ENCODE measurements at regions not wholly inside any gene's neighbourhood (a gene's known extent, or its start where the extent isn't known, plus 50 kb on each side); places are given as distances from the start of the nearest gene placed in this dataset.
A peak's percentile ranks its signal among the peaks of the same experiment; 100 is the strongest.

DNA sequence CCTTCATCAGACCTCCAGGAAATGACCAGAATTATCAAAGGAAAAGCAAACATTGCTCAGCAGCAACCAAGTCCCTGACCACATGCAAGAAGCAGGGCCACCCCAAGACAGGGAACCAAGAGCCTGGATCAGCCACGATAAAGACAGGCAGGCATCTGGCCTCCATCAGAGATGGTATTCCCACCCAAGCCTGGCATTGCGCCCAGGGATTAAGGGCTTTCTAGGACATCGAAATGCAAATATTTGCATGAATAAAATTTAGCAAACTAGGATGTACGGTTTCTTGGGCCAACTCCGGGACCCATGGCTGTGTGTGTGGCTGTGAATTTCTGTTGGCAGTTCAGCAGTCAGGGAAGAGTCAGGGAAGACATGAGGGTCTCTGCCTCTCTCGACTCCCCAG lies 241.4 kb upstream of the DYNLRB2 start:
- H3K4me2 ChIP-seq (ENCODE audit: low read length) = peak overlapping the region; percentile 1
- no peaks in the 10 kb centered on the region for H3K9me3 ChIP-seq (replicated peaks; ENCODE audit: low read length)
- H3K36me3 ChIP-seq (ENCODE audit: insufficient read depth, low read length) = no peaks in the 10 kb centered on the region
- H3K9ac ChIP-seq (ENCODE audit: low read depth, low read length) = no peak overlapping the region
- peaks cover 35% of the 10 kb centered on the region for H3K4me1 ChIP-seq (ENCODE audit: control insufficient read depth, insufficient read depth, low read length)
- H3K4me3 ChIP-seq (ENCODE audit: low read length) = no peak overlapping the region
- no peaks in the 10 kb centered on the region for H3K27me3 ChIP-seq (ENCODE audit: control insufficient read depth, insufficient read depth, low read length)

DNA sequence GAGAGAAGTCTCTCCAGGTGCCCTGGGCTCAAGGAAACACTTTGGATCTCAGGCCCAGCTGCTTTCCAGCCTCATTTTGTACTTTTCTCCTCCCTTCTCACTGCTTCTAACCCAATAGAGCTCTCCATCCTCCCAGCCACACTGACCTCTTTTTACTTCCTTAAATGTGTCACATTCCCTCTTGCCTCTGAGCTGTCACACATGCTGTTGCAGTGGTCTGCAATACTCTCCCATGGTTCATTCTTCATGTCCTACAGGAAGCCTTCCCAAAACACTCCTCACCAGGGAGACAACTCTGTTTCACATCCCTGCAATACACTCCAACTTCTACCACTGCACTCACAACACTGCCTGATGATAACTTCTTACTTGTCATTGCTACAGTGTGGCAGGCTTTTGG lies 242.1 kb upstream of the DYNLRB2 start:
- H3K4me3 ChIP-seq (ENCODE audit: low read length) = no peak overlapping the region
- H3K36me3 ChIP-seq (ENCODE audit: insufficient read depth, low read length) = no peaks in the 10 kb centered on the region
- H3K4me1 ChIP-seq (ENCODE audit: control insufficient read depth, insufficient read depth, low read length) = peaks cover 35% of the 10 kb centered on the region
- H3K9me3 ChIP-seq (replicated peaks; ENCODE audit: low read length) = no peaks in the 10 kb centered on the region
- no peak overlapping the region for H3K4me2 ChIP-seq (ENCODE audit: low read length)
- no peaks in the 10 kb centered on the region for H3K27me3 ChIP-seq (ENCODE audit: control insufficient read depth, insufficient read depth, low read length)
- H3K9ac ChIP-seq (ENCODE audit: low read depth, low read length) = no peak overlapping the region

DNA sequence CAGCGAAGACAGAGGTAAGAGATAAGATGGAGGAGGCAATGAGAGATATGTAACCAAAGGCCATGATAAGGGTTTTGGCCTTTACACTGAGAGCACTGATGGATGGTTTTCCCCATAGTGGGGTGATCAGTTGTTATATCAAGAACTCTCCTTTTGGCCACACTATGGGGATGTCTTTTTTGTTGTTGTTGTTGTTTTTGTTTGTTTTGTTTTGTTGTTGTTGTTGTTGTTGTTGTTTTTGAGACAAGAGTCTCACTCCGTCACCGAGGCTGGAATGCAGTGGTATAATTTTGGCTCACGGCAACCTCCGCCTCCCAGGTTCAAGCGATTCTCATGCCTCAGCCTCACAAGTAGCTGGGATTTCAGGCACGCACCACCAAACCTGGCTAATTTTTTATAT lies 244.8 kb upstream of the DYNLRB2 start:
- Histone ChIP-seq H3K9me3 (replicated peaks; ENCODE audit: low read length) (no peaks in the 10 kb centered on the region), H3K4me3 (ENCODE audit: low read length) (no peak overlapping the region), H3K4me2 (ENCODE audit: low read length) (no peak overlapping the region), H3K9ac (ENCODE audit: low read depth, low read length) (no peak overlapping the region), H3K27me3 (ENCODE audit: control insufficient read depth, insufficient read depth, low read length) (no peaks in the 10 kb centered on the region), H3K4me1 (ENCODE audit: control insufficient read depth, insufficient read depth, low read length) (peaks cover 26% of the 10 kb centered on the region), H3K36me3 (ENCODE audit: insufficient read depth, low read length) (no peaks in the 10 kb centered on the region)

DNA sequence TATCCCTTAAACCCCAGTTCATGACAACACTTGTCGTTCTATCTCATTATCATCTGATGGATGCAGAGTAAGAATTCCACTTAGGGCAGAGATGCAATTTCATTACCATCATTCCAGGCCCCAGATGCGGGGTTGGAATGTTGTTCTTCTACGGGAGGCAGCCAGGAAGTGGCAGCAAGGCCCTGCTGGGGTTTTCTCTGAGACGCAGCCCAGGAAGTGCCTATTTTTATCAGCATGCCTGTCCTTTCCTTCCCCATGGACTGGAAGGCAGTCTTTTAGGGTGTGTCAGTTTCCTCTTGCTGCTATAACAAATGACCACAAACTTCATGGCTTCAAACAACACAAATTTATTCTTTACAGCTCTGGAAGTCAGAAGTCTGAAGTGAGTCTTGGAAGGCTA lies 246.6 kb upstream of the DYNLRB2 start:
- Histone ChIP-seq H3K36me3 (ENCODE audit: insufficient read depth, low read length) (no peaks in the 10 kb centered on the region), H3K4me2 (ENCODE audit: low read length) (no peak overlapping the region), H3K9ac (ENCODE audit: low read depth, low read length) (no peak overlapping the region), H3K27me3 (ENCODE audit: control insufficient read depth, insufficient read depth, low read length) (no peaks in the 10 kb centered on the region), H3K4me1 (ENCODE audit: control insufficient read depth, insufficient read depth, low read length) (peaks cover 8% of the 10 kb centered on the region), H3K4me3 (ENCODE audit: low read length) (no peak overlapping the region), H3K9me3 (replicated peaks; ENCODE audit: low read length) (no peaks in the 10 kb centered on the region)

DNA sequence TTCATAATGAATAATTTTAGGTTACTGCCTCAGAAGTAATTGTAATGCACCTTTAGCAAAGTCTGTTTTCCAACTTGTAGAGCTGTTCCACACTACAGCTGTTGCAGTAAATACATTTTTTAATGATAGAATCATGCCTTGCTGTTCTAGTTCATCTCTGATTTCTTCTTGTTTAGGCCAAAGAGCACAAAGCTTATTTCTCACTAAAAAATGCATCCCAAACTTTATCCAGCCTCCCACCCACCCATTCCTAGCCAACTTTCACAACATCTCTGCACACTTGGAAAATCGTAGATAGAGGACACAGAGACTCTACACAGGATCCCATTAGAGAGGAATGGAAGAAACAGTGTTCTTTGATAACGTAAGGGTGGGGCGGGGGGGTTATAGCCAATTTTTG lies 252.2 kb upstream of the DYNLRB2 start:
- no peak overlapping the region for H3K4me3 ChIP-seq (ENCODE audit: low read length)
- H3K9me3 ChIP-seq (replicated peaks; ENCODE audit: low read length) = no peaks in the 10 kb centered on the region
- H3K4me1 ChIP-seq (ENCODE audit: control insufficient read depth, insufficient read depth, low read length) = peaks cover 40% of the 10 kb centered on the region
- no peaks in the 10 kb centered on the region for H3K27me3 ChIP-seq (ENCODE audit: control insufficient read depth, insufficient read depth, low read length)
- H3K9ac ChIP-seq (ENCODE audit: low read depth, low read length) = no peak overlapping the region
- no peak overlapping the region for H3K4me2 ChIP-seq (ENCODE audit: low read length)
- no peaks in the 10 kb centered on the region for H3K36me3 ChIP-seq (ENCODE audit: insufficient read depth, low read length)

DNA sequence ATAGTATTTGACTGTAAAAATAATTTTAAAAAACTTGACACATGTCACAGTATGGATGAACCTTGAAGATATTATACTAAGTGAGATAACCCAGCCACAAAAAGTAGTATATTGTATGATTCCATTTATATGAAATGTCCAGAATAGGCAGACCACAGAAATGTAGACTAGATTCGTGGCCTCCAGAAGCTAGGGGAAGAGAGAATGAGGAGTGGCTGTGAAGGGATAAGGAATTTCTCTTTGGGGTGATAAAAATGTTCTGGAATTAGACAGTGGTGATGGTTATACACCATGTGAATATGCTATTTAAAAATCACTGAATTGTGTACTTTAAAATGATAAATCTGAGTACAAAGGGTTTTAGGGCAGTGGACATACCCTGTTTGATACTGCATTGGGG lies 253.1 kb upstream of the DYNLRB2 start:
- no peak overlapping the region for H3K4me2 ChIP-seq (ENCODE audit: low read length)
- H3K9me3 ChIP-seq (replicated peaks; ENCODE audit: low read length) = no peaks in the 10 kb centered on the region
- H3K9ac ChIP-seq (ENCODE audit: low read depth, low read length) = no peak overlapping the region
- no peaks in the 10 kb centered on the region for H3K27me3 ChIP-seq (ENCODE audit: control insufficient read depth, insufficient read depth, low read length)
- no peak overlapping the region for H3K4me3 ChIP-seq (ENCODE audit: low read length)
- H3K4me1 ChIP-seq (ENCODE audit: control insufficient read depth, insufficient read depth, low read length) = peaks cover 46% of the 10 kb centered on the region
- no peaks in the 10 kb centered on the region for H3K36me3 ChIP-seq (ENCODE audit: insufficient read depth, low read length)

DNA sequence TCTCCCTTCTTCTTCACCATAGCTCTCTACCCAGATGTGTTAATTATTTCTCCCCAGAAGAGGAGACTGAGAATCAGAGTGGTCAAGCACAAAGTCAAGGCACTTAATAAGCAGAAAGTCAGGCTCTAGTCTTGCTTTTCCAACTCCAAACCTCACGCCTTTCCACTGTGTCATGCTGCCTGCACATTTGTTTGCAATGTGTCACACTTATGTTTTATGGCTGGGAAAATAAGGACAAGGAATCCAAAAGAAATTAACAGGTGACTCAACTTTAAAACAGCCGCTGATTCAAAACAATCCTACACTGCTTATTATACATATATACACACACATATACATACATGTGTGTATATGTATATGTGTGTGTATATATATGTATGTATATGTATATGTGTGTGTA lies 255.7 kb upstream of the DYNLRB2 start:
- Histone ChIP-seq H3K9me3 (replicated peaks; ENCODE audit: low read length) (no peaks in the 10 kb centered on the region), H3K9ac (ENCODE audit: low read depth, low read length) (peak overlapping the region; percentile 57), H3K4me1 (ENCODE audit: control insufficient read depth, insufficient read depth, low read length) (peaks cover 46% of the 10 kb centered on the region), H3K4me3 (ENCODE audit: low read length) (no peak overlapping the region), H3K4me2 (ENCODE audit: low read length) (peak overlapping the region; percentile 49), H3K27me3 (ENCODE audit: control insufficient read depth, insufficient read depth, low read length) (no peaks in the 10 kb centered on the region), H3K36me3 (ENCODE audit: insufficient read depth, low read length) (no peaks in the 10 kb centered on the region)

DNA sequence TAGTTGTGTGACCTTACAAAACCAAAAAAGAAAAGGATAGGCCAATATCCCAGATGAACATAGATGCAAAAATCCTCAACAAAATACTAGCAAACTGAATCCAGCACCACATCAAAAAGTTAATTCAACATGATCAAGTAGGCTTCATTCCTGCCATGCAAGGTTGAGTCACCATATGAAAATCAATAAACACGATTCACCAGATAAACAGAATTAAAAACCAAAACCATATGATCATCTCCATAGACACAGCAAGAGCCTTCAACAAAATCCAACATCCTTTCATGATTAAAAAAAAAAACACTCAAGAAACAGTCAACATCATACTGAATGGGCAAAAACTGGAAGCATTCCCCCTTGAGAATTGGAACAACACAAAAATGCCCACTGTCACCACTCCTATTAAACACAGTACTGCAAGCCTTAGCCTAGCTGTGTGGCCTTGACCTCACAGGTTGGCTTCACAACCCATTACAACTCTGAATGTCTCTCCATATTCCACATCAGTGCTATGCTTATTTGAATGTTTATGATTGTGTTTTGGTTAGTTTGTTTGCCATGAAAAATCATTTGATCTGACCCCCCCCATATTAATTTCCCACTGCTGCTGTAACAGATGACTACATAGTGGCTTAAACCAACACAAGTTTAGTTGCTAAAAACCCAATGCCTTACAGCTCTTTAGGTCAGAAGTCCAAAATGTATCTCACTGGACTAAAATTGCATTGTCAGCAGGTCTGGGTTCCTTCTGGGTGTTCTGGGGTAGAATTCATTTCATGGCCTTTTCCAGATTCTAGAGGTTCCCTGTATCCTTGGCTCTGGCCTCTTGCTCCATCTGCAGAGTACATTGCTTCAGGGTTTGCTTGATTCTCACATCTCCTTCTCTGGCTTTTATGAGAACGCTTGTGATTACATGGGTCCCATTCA lies 257.1 kb upstream of the DYNLRB2 start:
- H3K4me3 ChIP-seq (ENCODE audit: low read length) = no peak overlapping the region
- no peaks in the 10 kb centered on the region for H3K9me3 ChIP-seq (replicated peaks; ENCODE audit: low read length)
- H3K27me3 ChIP-seq (ENCODE audit: control insufficient read depth, insufficient read depth, low read length) = no peaks in the 10 kb centered on the region
- peaks cover 42% of the 10 kb centered on the region for H3K4me1 ChIP-seq (ENCODE audit: control insufficient read depth, insufficient read depth, low read length)
- H3K9ac ChIP-seq (ENCODE audit: low read depth, low read length) = no peak overlapping the region
- no peaks in the 10 kb centered on the region for H3K36me3 ChIP-seq (ENCODE audit: insufficient read depth, low read length)
- H3K4me2 ChIP-seq (ENCODE audit: low read length) = no peak overlapping the region

DNA sequence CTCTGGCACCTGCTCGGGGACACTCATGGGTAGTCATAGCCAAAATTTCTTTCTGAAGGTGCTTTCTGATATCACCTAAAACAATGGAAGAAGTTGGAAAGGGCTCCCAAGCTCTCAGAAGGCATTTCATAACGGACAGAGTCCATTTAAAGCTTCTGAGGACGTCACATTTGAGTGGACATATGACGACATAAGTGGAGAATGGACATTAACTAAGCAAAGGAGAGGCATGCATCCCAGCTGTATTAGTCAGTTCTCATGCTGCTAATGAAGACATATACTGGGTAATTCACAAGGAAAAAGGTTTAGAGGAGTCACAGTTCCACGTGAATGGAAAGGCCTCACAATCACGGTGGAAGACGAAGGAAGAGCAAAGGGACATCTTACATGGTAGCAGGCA lies 260.2 kb upstream of the DYNLRB2 start:
- H3K9ac ChIP-seq (ENCODE audit: low read depth, low read length) = no peak overlapping the region
- H3K4me2 ChIP-seq (ENCODE audit: low read length) = no peak overlapping the region
- H3K27me3 ChIP-seq (ENCODE audit: control insufficient read depth, insufficient read depth, low read length) = no peaks in the 10 kb centered on the region
- H3K36me3 ChIP-seq (ENCODE audit: insufficient read depth, low read length) = no peaks in the 10 kb centered on the region
- H3K4me1 ChIP-seq (ENCODE audit: control insufficient read depth, insufficient read depth, low read length) = peaks cover 32% of the 10 kb centered on the region
- no peak overlapping the region for H3K4me3 ChIP-seq (ENCODE audit: low read length)
- no peaks in the 10 kb centered on the region for H3K9me3 ChIP-seq (replicated peaks; ENCODE audit: low read length)

DNA sequence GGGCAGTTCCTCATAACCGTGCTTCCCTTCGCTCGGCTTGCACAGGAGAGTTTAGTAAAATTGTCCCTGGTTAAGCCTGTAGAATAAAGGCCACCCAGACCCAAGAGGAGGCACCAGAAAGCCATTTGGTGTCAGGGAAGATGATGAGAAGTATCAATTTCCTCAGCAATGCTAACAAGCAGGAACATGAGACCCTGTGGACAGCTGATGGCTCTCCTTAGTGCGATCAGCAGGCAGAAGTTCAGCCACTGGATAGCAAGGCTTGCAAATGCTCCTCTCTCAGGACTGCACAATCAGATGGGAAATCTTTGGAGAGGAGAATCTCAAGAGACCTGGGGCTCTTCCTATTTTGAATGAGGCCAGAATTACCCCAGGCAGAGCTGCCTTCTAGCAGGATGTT lies 261.1 kb upstream of the DYNLRB2 start:
- no peaks in the 10 kb centered on the region for H3K9me3 ChIP-seq (replicated peaks; ENCODE audit: low read length)
- no peaks in the 10 kb centered on the region for H3K27me3 ChIP-seq (ENCODE audit: control insufficient read depth, insufficient read depth, low read length)
- no peak overlapping the region for H3K9ac ChIP-seq (ENCODE audit: low read depth, low read length)
- no peaks in the 10 kb centered on the region for H3K36me3 ChIP-seq (ENCODE audit: insufficient read depth, low read length)
- H3K4me2 ChIP-seq (ENCODE audit: low read length) = no peak overlapping the region
- H3K4me1 ChIP-seq (ENCODE audit: control insufficient read depth, insufficient read depth, low read length) = peaks cover 32% of the 10 kb centered on the region
- no peak overlapping the region for H3K4me3 ChIP-seq (ENCODE audit: low read length)

DNA sequence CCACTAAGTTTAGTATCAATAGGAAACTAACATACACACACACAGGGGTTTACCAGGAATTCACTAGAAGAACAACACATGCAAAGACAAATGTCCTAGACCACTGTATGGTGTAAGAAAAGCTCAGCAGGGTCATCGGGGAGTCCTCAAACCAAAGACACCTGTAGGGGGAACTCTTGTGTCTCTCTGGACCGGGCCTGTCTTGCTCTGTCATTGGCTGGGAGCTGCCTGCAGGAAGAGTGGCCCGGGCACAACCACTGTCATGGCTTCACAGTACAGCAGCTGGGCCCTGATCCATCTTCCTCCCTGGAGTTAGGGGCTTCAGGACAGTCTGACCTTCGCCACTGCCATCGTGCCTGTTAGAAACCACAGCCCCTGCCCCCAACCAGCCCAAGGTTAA lies 263.6 kb upstream of the DYNLRB2 start:
- Histone ChIP-seq H3K36me3 (ENCODE audit: insufficient read depth, low read length) (no peaks in the 10 kb centered on the region), H3K4me1 (ENCODE audit: control insufficient read depth, insufficient read depth, low read length) (peaks cover 33% of the 10 kb centered on the region), H3K9me3 (replicated peaks; ENCODE audit: low read length) (no peaks in the 10 kb centered on the region), H3K4me2 (ENCODE audit: low read length) (no peak overlapping the region), H3K27me3 (ENCODE audit: control insufficient read depth, insufficient read depth, low read length) (no peaks in the 10 kb centered on the region), H3K4me3 (ENCODE audit: low read length) (no peak overlapping the region), H3K9ac (ENCODE audit: low read depth, low read length) (no peak overlapping the region)

DNA sequence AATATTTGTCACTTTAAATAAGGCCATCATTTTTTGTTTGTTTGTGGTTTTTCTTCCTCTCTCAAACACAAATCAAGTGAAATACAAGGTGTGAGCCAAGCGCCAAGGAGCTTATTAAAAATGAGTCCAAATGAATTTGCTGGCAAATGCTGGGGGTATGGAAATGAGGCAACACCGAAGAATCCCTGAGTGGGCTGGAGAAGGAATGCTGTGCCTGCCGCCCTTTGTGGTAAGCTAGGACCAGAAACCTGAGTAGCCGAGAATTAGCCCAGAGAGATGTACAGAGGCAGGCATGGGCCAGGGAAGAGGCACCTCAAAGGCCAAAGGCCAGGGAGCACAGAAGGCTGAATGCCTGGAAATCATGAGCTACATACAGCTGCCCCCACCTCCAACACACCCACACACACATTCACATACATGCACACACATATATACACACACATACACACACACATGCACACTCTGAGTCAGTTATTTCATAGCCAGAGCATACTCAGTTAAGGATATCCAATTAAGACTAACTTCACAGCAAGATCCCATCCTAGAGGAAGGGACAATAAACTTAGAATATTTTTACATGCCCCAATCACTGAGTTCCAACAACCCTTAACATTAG lies 266.1 kb upstream of the DYNLRB2 start:
- no peaks in the 10 kb centered on the region for H3K36me3 ChIP-seq (ENCODE audit: insufficient read depth, low read length)
- peak overlapping the region; percentile 62 for H3K4me2 ChIP-seq (ENCODE audit: low read length)
- peak overlapping the region; percentile 67 for H3K9ac ChIP-seq (ENCODE audit: low read depth, low read length)
- no peaks in the 10 kb centered on the region for H3K27me3 ChIP-seq (ENCODE audit: control insufficient read depth, insufficient read depth, low read length)
- H3K4me3 ChIP-seq (ENCODE audit: low read length) = peak overlapping the region; percentile 46
- peaks cover 33% of the 10 kb centered on the region for H3K4me1 ChIP-seq (ENCODE audit: control insufficient read depth, insufficient read depth, low read length)
- no peaks in the 10 kb centered on the region for H3K9me3 ChIP-seq (replicated peaks; ENCODE audit: low read length)
